Type B pancreatic cell (in vitro differentiated cells): ENCODE measurements at regions not wholly inside any gene's neighbourhood (a gene's known extent, or its start where the extent isn't known, plus 50 kb on each side); places are given as distances from the start of the nearest gene placed in this dataset.
"Not testable (repeated sequence)": the region's sequence is repeated elsewhere in the genome, so short reads cannot be mapped to it uniquely, and the experiment has no call there.

ENCODE experiments used
- DNase-seq: peaks from one replicate; pipeline ENCODE4 v3.0.0; 2021; ENCODE audit warnings: mixed read lengths; ENCODE audit not compliant: unreplicated experiment; ENCODE audit errors: extremely low spot score
- H3K27ac Mint-ChIP-seq: 2 replicates; pipeline ENCODE4 v1.8.0; 2021; ENCODE audit warnings: mild to moderate bottlenecking, mixed read lengths
- H3K27me3 Mint-ChIP-seq: 2 replicates; pipeline ENCODE4 v1.8.0; 2021; ENCODE audit warnings: mixed read lengths
- H3K36me3 Mint-ChIP-seq: 2 replicates; pipeline ENCODE4 v1.8.0; 2021; ENCODE audit warnings: mixed read lengths
- H3K4me1 Mint-ChIP-seq: one replicate; pipeline ENCODE4 v1.8.0; 2021; ENCODE audit warnings: mixed read lengths; ENCODE audit not compliant: unreplicated experiment
- H3K4me3 Mint-ChIP-seq: 2 replicates; pipeline ENCODE4 v1.8.0; 2021; ENCODE audit warnings: mild to moderate bottlenecking, mixed read lengths
- H3K9me3 Mint-ChIP-seq: 2 replicates; pipeline ENCODE4 v1.8.0; 2021; ENCODE audit warnings: mixed read lengths
- CTCF ChIP-seq: fragments of 200-600 bp; sonication (generic); conservative IDR thresholded peaks from 2 replicates; pipeline ENCODE4 v1.5.0; 2021; ENCODE audit warnings: antibody characterized with exemption, mild to moderate bottlenecking

DNA sequence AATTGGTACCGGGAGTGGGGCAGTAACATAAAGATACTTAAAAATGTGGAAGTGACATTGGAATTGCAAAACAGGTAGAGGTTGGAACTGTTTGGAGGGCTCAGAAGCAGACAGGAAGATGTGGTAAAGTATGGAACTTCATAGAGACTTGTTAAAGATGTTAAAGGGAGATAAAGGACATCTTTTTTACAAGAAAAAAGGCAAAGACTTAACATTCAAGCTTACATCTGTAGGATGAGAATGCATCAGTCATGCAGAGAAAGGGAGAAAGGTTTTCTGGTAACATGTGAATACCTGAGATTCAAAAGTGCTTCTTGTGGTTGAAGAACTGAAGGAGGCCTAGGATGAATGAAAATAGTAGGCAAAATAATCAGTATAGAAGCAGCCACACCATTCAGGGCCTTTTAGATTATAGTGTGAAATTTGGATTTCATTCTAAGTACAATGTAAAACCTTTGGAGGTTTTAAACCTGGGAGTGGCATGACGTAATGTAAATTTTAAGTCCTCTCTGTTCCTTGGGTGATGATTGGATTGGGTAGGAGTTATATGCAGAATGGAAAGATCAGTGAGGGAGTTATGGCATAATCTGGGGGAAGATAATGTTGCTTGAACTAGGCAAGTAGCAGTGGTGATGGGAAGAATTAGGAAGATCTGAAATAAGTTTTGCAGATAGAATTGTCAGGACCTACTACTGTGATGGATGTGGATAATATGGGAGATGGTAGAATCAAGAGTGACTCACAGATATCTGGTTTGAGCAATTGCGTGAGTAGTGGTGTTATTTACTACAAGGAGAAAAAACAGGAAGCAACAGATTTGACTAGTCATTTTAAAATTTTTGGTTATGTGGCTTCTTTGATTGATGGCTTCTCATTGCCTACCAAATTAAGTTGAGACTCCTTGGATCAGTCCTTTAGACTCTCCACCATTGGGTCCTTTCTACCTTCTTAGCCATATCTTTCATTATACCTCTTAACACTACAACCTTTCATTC, 138.7 kb downstream of the VSIG4 start:
- H3K4me1 Mint-ChIP-seq, result no peaks in the 10 kb centered on the region
- no peaks in the 10 kb centered on the region for H3K27me3 Mint-ChIP-seq
- TF ChIP-seq CTCF, result no peak
- H3K4me3 Mint-ChIP-seq, result no peak overlapping the region
- no peaks in the 10 kb centered on the region for H3K9me3 Mint-ChIP-seq
- no peaks in the 10 kb centered on the region for H3K36me3 Mint-ChIP-seq
- DNase-seq, result no peak
- H3K27ac Mint-ChIP-seq, result no peak overlapping the region

GRCh38 chrX:65894133-65894532, 145.7 kb downstream of the VSIG4 start:
- TF ChIP-seq CTCF, result no peak
- H3K36me3 Mint-ChIP-seq, result no peaks in the 10 kb centered on the region
- DNase-seq, result no peak
- H3K27me3 Mint-ChIP-seq, result no peaks in the 10 kb centered on the region
- H3K4me1 Mint-ChIP-seq, result no peaks in the 10 kb centered on the region
- no peaks in the 10 kb centered on the region for H3K9me3 Mint-ChIP-seq
- no peak overlapping the region for H3K27ac Mint-ChIP-seq
- no peak overlapping the region for H3K4me3 Mint-ChIP-seq

GRCh38 chrX:65891817-65892216, 148.1 kb downstream of the VSIG4 start:
- not testable (repeated sequence) for DNase-seq, H3K27ac Mint-ChIP-seq, H3K4me1 Mint-ChIP-seq, H3K4me3 Mint-ChIP-seq, H3K36me3 Mint-ChIP-seq, H3K27me3 Mint-ChIP-seq, H3K9me3 Mint-ChIP-seq

- H3K27ac Mint-ChIP-seq, DNase-seq, H3K4me1 Mint-ChIP-seq, H3K36me3 Mint-ChIP-seq, H3K4me3 Mint-ChIP-seq, H3K9me3 Mint-ChIP-seq, H3K27me3 Mint-ChIP-seq: not testable (repeated sequence)
These were observed 151.7 kb downstream of the VSIG4 start for GRCh38 chrX:65888150-65888549.

GRCh38 chrX:65883556-65883955, 156.3 kb downstream of the VSIG4 start:
- Mint-ChIP-seq H3K27ac (no peak overlapping the region), H3K27me3 (no peaks in the 10 kb centered on the region), H3K9me3 (no peaks in the 10 kb centered on the region), H3K4me3 (no peak overlapping the region), H3K36me3 (no peaks in the 10 kb centered on the region), H3K4me1 (no peaks in the 10 kb centered on the region)
- no peak for DNase-seq
- no peak for TF ChIP-seq CTCF

GRCh38 chrX:65879977-65880799, 159.7 kb downstream of the VSIG4 start:
- DNase-seq, result no peak
- TF ChIP-seq CTCF, result no peak
- Mint-ChIP-seq H3K27ac (no peak overlapping the region), H3K27me3 (no peaks in the 10 kb centered on the region), H3K9me3 (no peaks in the 10 kb centered on the region), H3K4me3 (no peak overlapping the region), H3K36me3 (no peaks in the 10 kb centered on the region), H3K4me1 (no peaks in the 10 kb centered on the region)
